Peyer's patch (tissue), 4 donors: ENCODE measurements at regions not wholly inside any gene's neighbourhood (a gene's known extent, or its start where the extent isn't known, plus 50 kb on each side); places are given as distances from the start of the nearest gene placed in this dataset.

Experiments used
- DNase-seq, 3 donors: peaks; one replicate each; pipeline ENCODE4 v3.0.0-alpha.2; 2017 to 2019
- H3K27ac ChIP-seq, 4 donors: fragments of 200-600 bp; sonication (generic); one replicate each; pipeline ENCODE4 v1.5.1; 2016 to 2019
- H3K27me3 ChIP-seq, 2 donors: fragments of 200-600 bp; sonication (generic); one replicate each; pipeline ENCODE4 v1.5.1; 2019
- H3K36me3 ChIP-seq, 3 donors: fragments of 200-600 bp; sonication (generic); one replicate each; pipeline ENCODE4 v1.5.1; 2016 to 2019
- H3K4me1 ChIP-seq, 4 donors: fragments of 200-600 bp; sonication (generic); one replicate each; pipeline ENCODE4 v1.5.1; 2016 to 2019
- H3K4me3 ChIP-seq, 4 donors: fragments of 200-600 bp; sonication (generic); 1 replicate in 3 of 4; 2 replicates in 1 of 4; pipeline ENCODE4 v1.5.1; 2016 to 2019; ENCODE audit warnings: mild to moderate bottlenecking in 1 of 4
- H3K9me3 ChIP-seq, 4 donors: fragments of 200-600 bp; sonication (generic); one replicate each; pipeline ENCODE4 v1.5.1; 2016 to 2019; ENCODE audit warnings: mild to moderate bottlenecking in 1 of 4
- CTCF ChIP-seq, 6 experiments: fragments of 450-650 bp in 4 of 6; fragments of 200-600 bp in 2 of 6; sonication (generic) in 1 of 6; IDR thresholded peaks; one replicate each; pipeline ENCODE4 v1.5.1; 2017 to 2019; ENCODE audit warnings: antibody characterized with exemption in 6 of 6, mild to moderate bottlenecking in 3 of 6, moderate library complexity in 1 of 6
- POLR2A ChIP-seq, 2 donors: fragments of 450-650 bp; IDR thresholded peaks; one replicate each; pipeline ENCODE4 v1.5.1; 2017; ENCODE audit warnings: antibody characterized with exemption in 2 of 2, mild to moderate bottlenecking in 2 of 2, moderate library complexity in 2 of 2

DNA sequence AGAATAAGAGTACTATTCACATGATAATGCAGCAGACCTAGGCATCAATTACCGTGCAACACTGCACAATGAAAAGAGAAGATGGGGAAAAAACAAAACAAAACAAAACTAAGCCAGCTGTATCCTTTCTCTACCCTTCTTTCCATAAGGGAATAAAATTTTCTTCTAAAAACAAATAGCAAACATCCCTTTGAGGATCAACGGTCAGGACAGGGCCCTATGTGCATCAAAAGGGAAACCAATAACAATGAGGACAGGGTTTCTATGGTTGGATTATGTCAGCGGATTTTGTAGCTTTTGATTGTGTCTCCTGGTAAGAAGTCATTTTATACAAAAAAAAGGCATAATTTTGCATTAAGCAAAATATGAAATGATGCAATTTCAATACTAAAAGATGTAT is 350.3 kb downstream of the SLC6A15 start:
- Histone ChIP-seq H3K27me3 (no peaks in the 10 kb centered on the region), H3K27ac (no peak overlapping the region), H3K9me3 (peaks cover 0 to 4% (median 0%) of the 10 kb centered on the region in 4 donors), H3K4me3 (no peak overlapping the region), H3K36me3 (no peaks in the 10 kb centered on the region), H3K4me1 (no peaks in the 10 kb centered on the region)
- TF ChIP-seq CTCF (IDR thresholded peaks at IDR 0.05) = no peak
- TF ChIP-seq POLR2A (IDR thresholded peaks at IDR 0.05) = no peak
- DNase-seq = no peak

- Histone ChIP-seq H3K36me3 (no peaks in the 10 kb centered on the region), H3K9me3 (peaks cover 0 to 4% (median 0%) of the 10 kb centered on the region in 4 donors), H3K4me3 (no peak overlapping the region), H3K4me1 (no peaks in the 10 kb centered on the region), H3K27me3 (no peaks in the 10 kb centered on the region), H3K27ac (no peak overlapping the region)
- TF ChIP-seq CTCF (IDR thresholded peaks at IDR 0.05) = no peak
- no peak for TF ChIP-seq POLR2A (IDR thresholded peaks at IDR 0.05)
- DNase-seq = no peak
Measured at GRCh38 chr12:84561351-84561750, 351.2 kb downstream of the SLC6A15 start.

- Histone ChIP-seq H3K27me3 (no peaks in the 10 kb centered on the region), H3K36me3 (no peaks in the 10 kb centered on the region), H3K4me3 (no peak overlapping the region), H3K9me3 (no peaks in the 10 kb centered on the region), H3K27ac (no peak overlapping the region), H3K4me1 (no peaks in the 10 kb centered on the region)
- TF ChIP-seq POLR2A (IDR thresholded peaks at IDR 0.05) = no peak
- DNase-seq = no peak
Measured at GRCh38 chr12:84554199-84554723, 358.3 kb downstream of the SLC6A15 start.

- TF ChIP-seq CTCF (IDR thresholded peaks at IDR 0.05) (no peak), POLR2A (IDR thresholded peaks at IDR 0.05) (no peak)
- Histone ChIP-seq H3K27ac (no peak overlapping the region), H3K4me1 (no peaks in the 10 kb centered on the region), H3K36me3 (no peaks in the 10 kb centered on the region), H3K9me3 (no peaks in the 10 kb centered on the region), H3K27me3 (no peaks in the 10 kb centered on the region), H3K4me3 (no peak overlapping the region)
- no peak for DNase-seq
Measured at GRCh38 chr12:84553331-84554117, 359.1 kb downstream of the SLC6A15 start.

- H3K27ac ChIP-seq = no peak overlapping the region
- H3K4me3 ChIP-seq = no peak overlapping the region
- no peaks in the 10 kb centered on the region for H3K36me3 ChIP-seq
- H3K27me3 ChIP-seq = no peaks in the 10 kb centered on the region
- TF ChIP-seq POLR2A (IDR thresholded peaks at IDR 0.05) (no peak), CTCF (IDR thresholded peaks at IDR 0.05) (no peak)
- no peaks in the 10 kb centered on the region for H3K4me1 ChIP-seq
- no peaks in the 10 kb centered on the region for H3K9me3 ChIP-seq
- no peak for DNase-seq
Measured at GRCh38 chr12:84551373-84551772, 361.2 kb downstream of the SLC6A15 start.

DNA sequence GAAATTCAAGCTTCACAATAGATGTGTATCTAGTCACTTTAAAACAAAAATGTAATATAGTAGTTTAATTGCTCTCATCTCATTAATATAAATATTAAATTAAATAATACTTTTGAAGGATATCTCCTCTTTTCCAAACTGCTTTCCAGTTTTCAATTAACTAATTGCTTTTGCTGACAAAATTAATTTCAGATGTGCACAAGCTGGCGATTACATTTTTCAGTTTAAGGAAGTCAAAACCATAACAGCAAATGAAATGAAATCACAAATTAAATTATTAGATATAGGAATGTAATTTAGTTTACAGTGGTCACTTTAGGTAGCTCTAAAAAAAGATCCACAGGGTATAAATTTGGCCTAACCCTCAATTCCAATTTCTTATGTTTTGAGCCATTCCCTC is 362.1 kb downstream of the SLC6A15 start:
- no peaks in the 10 kb centered on the region for H3K9me3 ChIP-seq
- H3K27ac ChIP-seq = no peak overlapping the region
- TF ChIP-seq POLR2A (IDR thresholded peaks at IDR 0.05) = no peak
- TF ChIP-seq CTCF (IDR thresholded peaks at IDR 0.05) = no peak
- no peaks in the 10 kb centered on the region for H3K4me1 ChIP-seq
- H3K36me3 ChIP-seq = no peaks in the 10 kb centered on the region
- no peaks in the 10 kb centered on the region for H3K27me3 ChIP-seq
- no peak overlapping the region for H3K4me3 ChIP-seq
- no peak for DNase-seq
